OCI-LY7 (cell line): ENCODE measurements at regions not wholly inside any gene's neighbourhood (a gene's known extent, or its start where the extent isn't known, plus 50 kb on each side); places are given as distances from the start of the nearest gene placed in this dataset.

ENCODE experiments used
- BruUV-seq: library from RNA; stranded (reverse); fragments of 400-500 nt; replicated peaks from 2 replicates; lab custom pipeline; 2021; lab: Mats Ljungman, UMichigan
- CTCF ChIA-PET: fragments of 300-600 bp; sonication (Branson Sonifier 250); formaldehyde crosslinking; loops from one replicate; lab custom pipeline; 2022; ENCODE audit warnings: antibody characterized with exemption; ENCODE audit not compliant: unreplicated experiment; lab: Charles Lee
- POLR2A ChIA-PET: fragments of 300-600 bp; sonication (Branson Sonifier 250); formaldehyde crosslinking; loops from one replicate; lab custom pipeline; 2022; ENCODE audit warnings: antibody characterized with exemption; lab: Charles Lee
- DNase-seq: peaks from one replicate; pipeline ENCODE4 v3.0.0-alpha.2; 2015; ENCODE audit warnings: low spot score
- H2AFZ ChIP-seq: fragments of 200-600 bp; sonication (generic), shearing (Covaris generic); 2 replicates; pipeline ENCODE4 v1.6.1; 2014; ENCODE audit warnings: mild to moderate bottlenecking, antibody characterized with exemption, low read length, moderate library complexity
- H3K27ac ChIP-seq: fragments of 200-600 bp; sonication (generic); 2 replicates; pipeline ENCODE4 v1.5.1; 2014; ENCODE audit warnings: mixed run types, low read depth, mild to moderate bottlenecking, moderate library complexity, low read length, inconsistent platforms; ENCODE audit not compliant: poor library complexity, severe bottlenecking
- H3K36me3 ChIP-seq: fragments of 200-600 bp; sonication (generic); 2 replicates; pipeline ENCODE4 v1.6.1; 2014; ENCODE audit warnings: mild to moderate bottlenecking, antibody characterized with exemption, low read length, moderate library complexity, mixed read lengths; ENCODE audit not compliant: insufficient read depth
- H3K4me1 ChIP-seq: fragments of 200-600 bp; sonication (generic); 2 replicates; pipeline ENCODE4 v1.5.1; 2014; ENCODE audit warnings: mild to moderate bottlenecking, low read length; ENCODE audit not compliant: insufficient read depth, poor library complexity, severe bottlenecking
- H3K4me2 ChIP-seq: fragments of 200-600 bp; sonication (generic); 2 replicates; pipeline ENCODE4 v1.6.1; 2014; ENCODE audit warnings: mild to moderate bottlenecking, low read length
- H3K4me3 ChIP-seq: fragments of 200-600 bp; sonication (generic); 2 replicates; pipeline ENCODE4 v1.5.1; 2014; ENCODE audit warnings: mild to moderate bottlenecking, low read depth, low read length; ENCODE audit not compliant: poor library complexity, severe bottlenecking
- H3K79me2 ChIP-seq: fragments of 200-600 bp; sonication (generic); 2 replicates; pipeline ENCODE4 v1.6.1; 2016; ENCODE audit warnings: low read depth, mild to moderate bottlenecking, low read length, moderate library complexity, mixed read lengths; ENCODE audit not compliant: insufficient read depth
- H3K9me2 ChIP-seq: fragments of 200-600 bp; sonication (generic); 2 replicates; pipeline ENCODE4 v1.6.1; 2016; ENCODE audit warnings: mild to moderate bottlenecking, low read length, mixed read lengths; ENCODE audit not compliant: insufficient read depth
- H3K9me3 ChIP-seq: fragments of 200-600 bp; sonication (generic); 2 replicates; pipeline ENCODE4 v1.6.1; 2014; ENCODE audit warnings: mild to moderate bottlenecking, mixed run types, low read length, mixed read lengths
- H4K20me1 ChIP-seq: fragments of 200-600 bp; sonication (generic); 2 replicates; pipeline ENCODE4 v1.6.1; 2014; ENCODE audit warnings: mild to moderate bottlenecking, antibody characterized with exemption, low read length, moderate library complexity, mixed read lengths; ENCODE audit not compliant: insufficient read depth
- EZH2phosphoT487 ChIP-seq: fragments of 200-600 bp; sonication (generic); IDR thresholded peaks from 2 replicates; pipeline ENCODE4 v1.6.1; 2018; ENCODE audit warnings: low read depth, borderline replicate concordance, mild to moderate bottlenecking, mixed run types, antibody characterized with exemption, low read length, moderate library complexity, mixed read lengths
- intact Hi-C: fragments of 100-400 bp; cut with micrococcal nuclease; formaldehyde crosslinking; loops from one replicate; pipeline ENCODE4 v1.10.0; 2022; ENCODE audit not compliant: unreplicated experiment
- TF ChIP-seq, protein P1 (sequence below): fragments of 200-600 bp; sonication (generic); conservative IDR thresholded peaks from 2 replicates; pipeline ENCODE4 v1.5.1; 2014; ENCODE audit warnings: mild to moderate bottlenecking, antibody characterized with exemption, low read length, moderate library complexity, mixed read lengths

DNA sequence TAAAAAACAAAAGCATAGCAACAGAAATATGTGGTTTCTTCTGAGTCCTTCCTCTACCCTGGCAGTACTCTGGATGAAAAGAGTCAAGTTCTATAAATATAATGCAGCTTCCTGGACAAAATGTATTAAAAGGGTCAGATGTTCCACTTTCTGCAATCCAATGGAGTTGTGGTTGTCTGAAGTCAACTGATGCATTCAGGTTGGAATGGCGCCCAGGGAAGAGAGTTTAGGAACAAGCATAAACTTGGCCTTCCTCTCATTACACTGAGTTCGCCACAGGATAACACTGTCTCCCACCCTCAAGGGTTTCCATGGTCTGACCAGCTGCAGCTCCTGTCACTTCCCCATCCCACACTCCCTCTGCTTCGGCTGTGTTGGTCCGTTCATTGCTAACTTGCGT is 66.4 kb downstream of the PLEKHG1 start:
- intact Hi-C loops, result no loop called here
- no peaks in the 10 kb centered on the region for H4K20me1 ChIP-seq
- no peak overlapping the region for H3K4me2 ChIP-seq
- no peaks in the 10 kb centered on the region for H3K4me1 ChIP-seq
- no peak overlapping the region for H3K4me3 ChIP-seq
- H3K79me2 ChIP-seq, result no peaks in the 10 kb centered on the region
- no peaks in the 10 kb centered on the region for H3K9me3 ChIP-seq
- CTCF ChIA-PET, result no interaction called here
- H2AFZ ChIP-seq, result no peak overlapping the region
- H3K9me2 ChIP-seq, result no peaks in the 10 kb centered on the region
- TF ChIP-seq, protein P1, sequence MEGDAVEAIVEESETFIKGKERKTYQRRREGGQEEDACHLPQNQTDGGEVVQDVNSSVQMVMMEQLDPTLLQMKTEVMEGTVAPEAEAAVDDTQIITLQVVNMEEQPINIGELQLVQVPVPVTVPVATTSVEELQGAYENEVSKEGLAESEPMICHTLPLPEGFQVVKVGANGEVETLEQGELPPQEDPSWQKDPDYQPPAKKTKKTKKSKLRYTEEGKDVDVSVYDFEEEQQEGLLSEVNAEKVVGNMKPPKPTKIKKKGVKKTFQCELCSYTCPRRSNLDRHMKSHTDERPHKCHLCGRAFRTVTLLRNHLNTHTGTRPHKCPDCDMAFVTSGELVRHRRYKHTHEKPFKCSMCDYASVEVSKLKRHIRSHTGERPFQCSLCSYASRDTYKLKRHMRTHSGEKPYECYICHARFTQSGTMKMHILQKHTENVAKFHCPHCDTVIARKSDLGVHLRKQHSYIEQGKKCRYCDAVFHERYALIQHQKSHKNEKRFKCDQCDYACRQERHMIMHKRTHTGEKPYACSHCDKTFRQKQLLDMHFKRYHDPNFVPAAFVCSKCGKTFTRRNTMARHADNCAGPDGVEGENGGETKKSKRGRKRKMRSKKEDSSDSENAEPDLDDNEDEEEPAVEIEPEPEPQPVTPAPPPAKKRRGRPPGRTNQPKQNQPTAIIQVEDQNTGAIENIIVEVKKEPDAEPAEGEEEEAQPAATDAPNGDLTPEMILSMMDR, result no peak
- no peak for TF ChIP-seq EZH2phosphoT487
- POLR2A ChIA-PET, result interaction anchor here (0.5 to 0.7 kb wide), 2 partner anchors 13 to 271 kb away, joined by 3 to 4 read pairs; no protein-coding TSS in a partner anchor
- DNase-seq, result no peak
- no peaks in the 10 kb centered on the region; the same call in 1 of the 2 replicates for H3K36me3 ChIP-seq
- BruUV-seq, result no TSS peak
- no peak overlapping the region for H3K27ac ChIP-seq

DNA sequence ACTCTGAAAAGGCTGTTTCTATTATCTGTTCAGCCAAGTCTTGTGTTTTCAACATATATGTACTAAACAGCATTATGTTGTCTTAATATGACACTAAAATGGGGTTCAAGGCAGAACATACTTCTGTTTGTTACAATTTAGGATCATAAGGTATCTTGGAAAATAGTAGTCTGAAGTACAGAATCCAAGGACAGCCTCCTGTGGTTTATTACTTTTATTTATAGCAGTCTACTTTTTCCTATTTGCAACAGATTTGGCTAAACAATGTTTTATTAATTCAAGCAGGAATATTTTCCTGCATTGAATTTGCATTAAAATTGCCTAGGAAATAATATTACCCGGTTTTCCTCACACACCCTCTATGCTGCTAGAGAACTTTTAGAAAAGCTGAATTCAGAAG is 67.7 kb downstream of the PLEKHG1 start:
- TF ChIP-seq, protein P1, result no peak
- TF ChIP-seq EZH2phosphoT487, result no peak
- H3K9me2 ChIP-seq, result no peaks in the 10 kb centered on the region
- no TSS peak for BruUV-seq
- no peaks in the 10 kb centered on the region for H3K4me1 ChIP-seq
- no peak for DNase-seq
- H3K4me3 ChIP-seq, result no peak overlapping the region
- ChIA-PET POLR2A (interaction anchor here (0.8 kb wide), 1 partner anchor 32 kb away, joined by 3 read pairs; no protein-coding TSS in a partner anchor), CTCF (no interaction called here)
- H4K20me1 ChIP-seq, result no peaks in the 10 kb centered on the region
- no peak overlapping the region for H2AFZ ChIP-seq
- no peaks in the 10 kb centered on the region for H3K79me2 ChIP-seq
- no peak overlapping the region for H3K27ac ChIP-seq
- no peaks in the 10 kb centered on the region for H3K9me3 ChIP-seq
- H3K4me2 ChIP-seq, result no peak overlapping the region
- intact Hi-C loops, result no loop called here
- no peaks in the 10 kb centered on the region; the same call in 1 of the 2 replicates for H3K36me3 ChIP-seq

DNA sequence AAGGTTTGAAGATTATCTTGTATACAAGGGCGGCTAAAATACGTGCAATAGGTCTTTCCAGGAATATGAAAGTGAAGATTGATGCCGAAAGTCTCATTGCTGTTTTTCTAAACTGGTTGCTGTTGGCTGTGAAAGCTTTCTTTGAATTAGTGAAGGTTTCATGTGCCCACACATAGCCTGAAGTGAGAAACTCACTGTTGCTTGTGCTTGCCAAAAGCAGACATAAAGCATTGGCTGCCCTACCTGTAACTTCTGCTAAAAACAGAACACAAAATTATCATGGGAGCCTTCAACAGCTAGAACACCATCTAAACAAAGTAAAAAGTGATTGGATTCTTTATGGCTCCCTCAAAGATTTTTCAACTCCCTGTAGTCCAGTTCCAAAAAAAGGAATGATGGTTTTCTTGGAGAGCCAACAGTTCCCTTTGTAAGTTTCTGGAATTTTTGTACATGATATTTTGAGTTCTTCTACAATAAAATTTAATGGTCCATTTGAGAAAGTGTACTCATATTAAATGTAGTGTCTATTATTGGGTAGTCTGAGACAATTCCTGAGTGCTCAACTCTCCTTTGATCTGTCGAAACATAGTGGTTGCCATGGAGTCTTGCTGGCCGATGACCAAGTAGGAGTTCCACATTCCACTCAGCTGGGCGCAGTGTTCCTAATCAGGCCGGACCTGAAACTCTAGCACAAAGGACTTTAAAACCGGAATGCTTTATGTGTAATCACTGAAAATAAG is 68.5 kb downstream of the PLEKHG1 start:
- Histone ChIP-seq H3K4me1 (no peaks in the 10 kb centered on the region), H3K79me2 (no peaks in the 10 kb centered on the region), H2AFZ (no peak overlapping the region), H3K9me3 (no peaks in the 10 kb centered on the region), H4K20me1 (no peaks in the 10 kb centered on the region), H3K36me3 (no peaks in the 10 kb centered on the region; the same call in 1 of the 2 replicates), H3K4me2 (no peak overlapping the region), H3K4me3 (no peak overlapping the region), H3K9me2 (no peaks in the 10 kb centered on the region), H3K27ac (no peak overlapping the region)
- ChIA-PET POLR2A (interaction anchor here (0.8 to 1.6 kb wide), 2 partner anchors 11 to 33 kb away, joined by 3 to 4 read pairs; no protein-coding TSS in a partner anchor), CTCF (no interaction called here)
- intact Hi-C loops, result no loop called here
- no peak for DNase-seq
- BruUV-seq, result no TSS peak
- no peak for TF ChIP-seq EZH2phosphoT487
- TF ChIP-seq, protein P1, result no peak
